Nephron progenitor cell (in vitro differentiated cells): ENCODE measurements at regions not wholly inside any gene's neighbourhood (a gene's known extent, or its start where the extent isn't known, plus 50 kb on each side); places are given as distances from the start of the nearest gene placed in this dataset.

Source experiments
- DNase-seq: peaks from one replicate; pipeline ENCODE4 v3.0.0; 2021
- H3K27ac Mint-ChIP-seq: 2 replicates; pipeline ENCODE4 v1.8.0; 2021; ENCODE audit warnings: mild to moderate bottlenecking, moderate library complexity, mixed read lengths
- H3K27me3 Mint-ChIP-seq: 2 replicates; pipeline ENCODE4 v1.8.0; 2021; ENCODE audit warnings: mild to moderate bottlenecking, low read depth, mixed read lengths; ENCODE audit not compliant: poor library complexity
- H3K36me3 Mint-ChIP-seq: 2 replicates; pipeline ENCODE4 v1.8.0; 2021; ENCODE audit warnings: low read depth, mixed read lengths
- H3K4me1 Mint-ChIP-seq: 2 replicates; pipeline ENCODE4 v1.8.0; 2021; ENCODE audit warnings: mixed read lengths
- H3K4me3 Mint-ChIP-seq: 2 replicates; pipeline ENCODE4 v1.8.0; 2021; ENCODE audit warnings: mild to moderate bottlenecking, moderate library complexity, mixed read lengths
- H3K9me3 Mint-ChIP-seq: 2 replicates; pipeline ENCODE4 v1.8.0; 2021; ENCODE audit warnings: mild to moderate bottlenecking, moderate library complexity, mixed read lengths
- TF ChIP-seq, protein P1 (sequence below): fragments of 200-600 bp; sonication (generic); IDR thresholded peaks from 2 replicates; pipeline ENCODE4 v1.5.0; 2021; ENCODE audit warnings: antibody characterized with exemption

DNA sequence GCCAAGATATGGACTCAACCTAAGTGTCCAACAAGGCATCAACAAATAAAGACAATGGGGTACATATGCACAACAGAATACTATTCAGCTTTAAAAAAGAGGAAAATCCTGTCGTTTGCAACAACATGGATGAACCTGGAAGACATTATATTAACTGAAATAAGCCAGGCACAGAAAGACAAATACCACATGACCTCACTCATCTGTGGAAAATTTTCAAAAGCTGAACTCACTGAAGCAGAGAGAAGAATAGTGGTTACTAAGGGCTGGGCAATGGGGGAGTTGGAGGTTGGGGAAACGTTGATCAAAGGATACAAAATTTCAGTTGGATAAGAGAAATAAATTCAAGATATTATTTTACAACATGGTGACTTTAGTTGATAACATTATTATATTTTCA, 221.4 kb upstream of the PITRM1 start:
- Mint-ChIP-seq H3K27me3 (peaks cover 9% of the 10 kb centered on the region), H3K4me3 (no peak overlapping the region), H3K36me3 (no peaks in the 10 kb centered on the region), H3K9me3 (peaks cover 7% of the 10 kb centered on the region), H3K4me1 (peaks cover 45% of the 10 kb centered on the region), H3K27ac (no peak overlapping the region)
- TF ChIP-seq, protein P1, sequence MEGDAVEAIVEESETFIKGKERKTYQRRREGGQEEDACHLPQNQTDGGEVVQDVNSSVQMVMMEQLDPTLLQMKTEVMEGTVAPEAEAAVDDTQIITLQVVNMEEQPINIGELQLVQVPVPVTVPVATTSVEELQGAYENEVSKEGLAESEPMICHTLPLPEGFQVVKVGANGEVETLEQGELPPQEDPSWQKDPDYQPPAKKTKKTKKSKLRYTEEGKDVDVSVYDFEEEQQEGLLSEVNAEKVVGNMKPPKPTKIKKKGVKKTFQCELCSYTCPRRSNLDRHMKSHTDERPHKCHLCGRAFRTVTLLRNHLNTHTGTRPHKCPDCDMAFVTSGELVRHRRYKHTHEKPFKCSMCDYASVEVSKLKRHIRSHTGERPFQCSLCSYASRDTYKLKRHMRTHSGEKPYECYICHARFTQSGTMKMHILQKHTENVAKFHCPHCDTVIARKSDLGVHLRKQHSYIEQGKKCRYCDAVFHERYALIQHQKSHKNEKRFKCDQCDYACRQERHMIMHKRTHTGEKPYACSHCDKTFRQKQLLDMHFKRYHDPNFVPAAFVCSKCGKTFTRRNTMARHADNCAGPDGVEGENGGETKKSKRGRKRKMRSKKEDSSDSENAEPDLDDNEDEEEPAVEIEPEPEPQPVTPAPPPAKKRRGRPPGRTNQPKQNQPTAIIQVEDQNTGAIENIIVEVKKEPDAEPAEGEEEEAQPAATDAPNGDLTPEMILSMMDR = no peak
- DNase-seq = no peak

DNA sequence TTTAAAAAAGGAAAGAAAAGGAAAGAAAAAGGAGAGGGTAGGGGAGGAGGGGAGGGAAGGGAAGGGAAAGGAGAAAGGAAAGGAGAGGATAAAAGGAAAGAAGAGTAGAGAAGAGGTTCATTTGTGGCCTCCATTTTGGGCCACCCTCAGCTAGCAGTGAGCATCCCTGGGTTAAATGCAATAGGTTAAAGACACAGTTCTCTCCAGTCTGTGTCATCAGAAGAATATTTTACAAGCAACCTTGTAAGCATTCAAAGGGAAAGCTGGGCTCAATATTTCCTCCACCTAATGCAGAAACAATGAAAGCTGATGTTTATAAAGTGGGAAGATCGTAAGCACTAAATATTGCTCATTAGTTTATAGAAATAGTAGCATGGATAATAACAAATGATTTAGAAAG, 219.1 kb upstream of the PITRM1 start:
- peaks cover 27% of the 10 kb centered on the region for H3K4me1 Mint-ChIP-seq
- DNase-seq = no peak
- H3K36me3 Mint-ChIP-seq = no peaks in the 10 kb centered on the region
- peaks cover 9% of the 10 kb centered on the region for H3K9me3 Mint-ChIP-seq
- no peak overlapping the region for H3K4me3 Mint-ChIP-seq
- TF ChIP-seq, protein P1 = no peak
- H3K27ac Mint-ChIP-seq = no peak overlapping the region
- peaks cover 7% of the 10 kb centered on the region for H3K27me3 Mint-ChIP-seq

DNA sequence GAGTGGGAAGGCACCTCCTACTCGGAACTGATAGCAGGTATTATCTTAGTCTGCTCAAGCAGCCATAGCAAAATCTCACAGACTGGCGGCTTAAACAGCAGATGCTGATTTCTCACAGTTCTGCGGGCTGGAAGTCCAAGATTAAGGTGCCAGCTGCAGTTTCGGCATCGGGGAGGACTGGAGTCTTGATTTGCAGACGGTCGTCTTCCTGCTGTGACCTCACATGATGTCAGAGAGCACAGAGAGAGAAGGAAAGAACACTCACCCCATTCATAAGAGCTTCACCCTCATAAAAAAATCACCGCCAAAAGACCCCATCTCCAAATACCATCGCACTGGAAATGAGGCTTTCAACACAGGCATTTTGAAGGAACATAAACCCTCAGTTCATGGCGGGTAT, 216.5 kb upstream of the PITRM1 start:
- TF ChIP-seq, protein P1 = no peak
- peaks cover 16% of the 10 kb centered on the region for H3K4me1 Mint-ChIP-seq
- H3K27ac Mint-ChIP-seq = no peak overlapping the region
- H3K9me3 Mint-ChIP-seq = peaks cover 24% of the 10 kb centered on the region
- peaks cover 11% of the 10 kb centered on the region for H3K27me3 Mint-ChIP-seq
- H3K36me3 Mint-ChIP-seq = no peaks in the 10 kb centered on the region
- no peak overlapping the region for H3K4me3 Mint-ChIP-seq
- no peak for DNase-seq

- Mint-ChIP-seq H3K36me3 (no peaks in the 10 kb centered on the region), H3K9me3 (peaks cover 24% of the 10 kb centered on the region), H3K4me1 (peaks cover 6% of the 10 kb centered on the region), H3K4me3 (no peak overlapping the region), H3K27me3 (peaks cover 14% of the 10 kb centered on the region), H3K27ac (no peak overlapping the region)
- TF ChIP-seq, protein P1 = no peak
- DNase-seq = no peak
These were observed 212.9 kb upstream of the PITRM1 start for GRCh38 chr10:3385487-3385886.

DNA sequence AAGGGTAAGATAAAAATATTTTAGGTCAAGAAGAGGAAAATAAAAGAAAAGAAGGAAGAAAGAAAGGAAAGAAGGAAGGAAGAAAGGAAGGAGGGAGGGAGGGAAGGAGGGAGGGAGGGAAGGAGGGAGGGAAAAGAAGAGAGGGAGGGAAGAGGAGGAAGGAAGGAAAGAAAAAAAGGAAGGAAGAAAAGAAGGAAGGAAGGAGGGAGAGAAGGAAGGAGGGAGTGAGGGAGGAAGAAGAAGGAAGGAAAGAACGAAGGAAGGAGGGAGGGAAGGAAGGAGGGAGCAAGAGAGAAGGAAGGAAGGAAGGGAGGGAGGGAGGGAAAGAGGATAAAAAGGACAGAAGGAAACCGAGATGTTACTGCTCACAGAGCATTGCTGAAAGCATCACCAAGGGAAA, 209.5 kb upstream of the PITRM1 start:
- TF ChIP-seq, protein P1 = no peak
- H3K4me1 Mint-ChIP-seq = no peaks in the 10 kb centered on the region
- peaks cover 18% of the 10 kb centered on the region for H3K27me3 Mint-ChIP-seq

DNA sequence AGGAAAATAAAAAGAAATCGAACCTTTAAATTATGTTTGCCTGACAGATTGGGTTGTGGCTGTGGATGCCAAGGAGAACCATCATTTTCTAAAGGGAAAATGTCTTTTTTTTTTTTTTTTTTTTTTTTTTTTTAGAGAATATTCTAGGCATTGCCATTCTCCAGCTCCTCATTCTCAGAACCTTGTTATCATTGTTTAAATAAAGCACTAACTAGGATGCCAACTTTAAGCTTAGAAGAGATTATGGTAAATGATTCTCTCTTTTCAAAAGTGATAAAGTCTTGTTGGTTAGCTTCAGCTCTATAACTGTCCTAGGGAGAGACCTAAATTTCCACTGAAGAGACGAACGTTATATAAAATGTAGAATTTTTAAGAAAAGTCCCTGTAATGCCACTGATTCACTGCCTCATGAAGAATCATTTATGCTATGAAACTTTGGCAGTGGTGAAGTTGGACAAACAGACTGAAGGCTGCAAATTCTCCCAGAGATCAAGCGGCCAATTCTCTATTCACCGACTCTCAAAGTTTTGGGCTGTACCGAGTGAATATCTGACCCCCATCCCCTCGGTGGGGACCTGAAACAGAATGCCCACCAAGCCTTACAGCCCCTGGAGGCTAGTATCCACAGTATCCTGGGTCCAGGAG, 207.9 kb upstream of the PITRM1 start:
- TF ChIP-seq, protein P1 = no peak
- H3K27me3 Mint-ChIP-seq = peaks cover 18% of the 10 kb centered on the region
- no peaks in the 10 kb centered on the region for H3K36me3 Mint-ChIP-seq
- H3K4me1 Mint-ChIP-seq = peaks cover 4% of the 10 kb centered on the region
- H3K9me3 Mint-ChIP-seq = peaks cover 30% of the 10 kb centered on the region
- no peak overlapping the region for H3K27ac Mint-ChIP-seq
- H3K4me3 Mint-ChIP-seq = no peak overlapping the region
- DNase-seq = no peak

More for the DNA sequence above, 209.5 kb upstream of the PITRM1 start:
- Mint-ChIP-seq H3K36me3 (no peaks in the 10 kb centered on the region), H3K9me3 (peaks cover 39% of the 10 kb centered on the region), H3K27ac (no peak overlapping the region), H3K4me3 (no peak overlapping the region)
- DNase-seq = no peak
